ENCODE measurements at regions not wholly inside any gene's neighbourhood (a gene's known extent, or its start where the extent isn't known, plus 50 kb on each side); places are given as distances from the start of the nearest gene placed in this dataset.
A peak's percentile ranks its signal among the peaks of the same experiment; 100 is the strongest.
"Not testable (repeated sequence)": the region's sequence is repeated elsewhere in the genome, so short reads cannot be mapped to it uniquely, and the experiment has no call there.

DNA sequence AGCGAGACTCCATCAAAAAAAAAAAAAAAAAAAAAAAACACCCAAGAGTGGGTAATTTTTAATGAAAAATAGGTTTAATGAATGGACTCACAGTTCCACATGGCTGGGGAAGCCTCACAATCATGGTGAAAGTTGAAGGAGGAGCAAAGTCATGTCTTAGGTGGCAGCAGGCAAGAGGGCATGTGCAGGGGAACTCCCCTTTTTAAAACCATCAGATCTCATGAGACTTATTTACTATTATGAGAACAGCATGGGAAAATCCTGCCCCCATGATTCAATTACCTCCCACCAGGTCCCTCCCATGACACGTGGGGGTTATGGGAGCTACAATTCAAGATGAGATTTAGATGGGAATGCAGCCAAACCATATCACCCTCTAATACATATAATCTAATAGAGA lies 454.6 kb upstream of the PTGER4 start:
- not testable (repeated sequence) for H3K27me3 Mint-ChIP-seq; H3K9me3 Mint-ChIP-seq (ENCODE audit: low read depth); H3K36me3 Mint-ChIP-seq (ENCODE audit: low read depth)
- ATAC-seq: peak; percentile 10
- intact Hi-C loops (cut with DNase I, micrococcal nuclease): loop anchor here (2.0 kb wide), 3 partner anchors 110 to 464 kb away; no protein-coding TSS in a partner anchor
- peak overlapping the region; percentile 88 for H3K27ac Mint-ChIP-seq
- peak; percentile 60 for DNase-seq
- H3K4me3 Mint-ChIP-seq: peak overlapping the region; percentile 39
- ChIA-PET POLR2A (interaction anchor here (0.6 to 0.7 kb wide), 2 partner anchors 160 to 185 kb away, joined by 3 to 4 read pairs; no protein-coding TSS in a partner anchor), CTCF (interaction anchor here (0.7 to 0.8 kb wide), 2 partner anchors 261 to 267 kb away, joined by 3 read pairs; no protein-coding TSS in a partner anchor)
- peaks cover 62% of the 10 kb centered on the region for H3K4me1 Mint-ChIP-seq

DNA sequence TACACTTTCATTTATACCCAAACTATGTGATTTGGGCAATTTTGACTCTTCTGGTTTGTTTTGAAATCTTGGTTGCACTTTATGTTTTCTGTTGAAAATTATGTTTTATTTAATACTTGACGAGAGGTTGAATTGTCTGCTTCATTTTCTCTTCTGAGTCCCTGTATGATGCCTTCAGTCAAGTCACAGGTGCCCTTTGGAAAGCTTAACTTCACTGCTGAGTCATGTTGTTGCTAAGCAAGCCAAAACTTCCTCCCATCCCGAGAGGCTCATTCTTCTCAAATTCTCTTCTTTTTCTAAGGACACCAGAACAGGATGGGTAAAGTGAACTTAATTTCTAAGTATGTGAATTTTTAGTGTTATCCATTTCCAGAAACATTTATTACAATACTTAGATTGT lies 455.3 kb upstream of the PTGER4 start:
- peaks cover 64% of the 10 kb centered on the region for H3K4me1 Mint-ChIP-seq
- POLR2A ChIA-PET: interaction anchor here (0.7 to 1.6 kb wide), 9 partner anchors 46 to 471 kb away, joined by 3 to 12 read pairs (median 4); no protein-coding TSS in a partner anchor
- intact Hi-C loops (cut with DNase I, micrococcal nuclease): loop anchor here (1.0 to 5.0 kb wide), 14 partner anchors 14 to 464 kb away; partner anchors contain the start of gene PTGER4 (in 1 of the 2)
- DNase-seq (no peak), ATAC-seq (peak; percentile 23)
- peak overlapping the region; percentile 94 for H3K27ac Mint-ChIP-seq
- H3K4me3 Mint-ChIP-seq: peak overlapping the region; percentile 50
- CTCF ChIA-PET: interaction anchor here (0.8 to 1.2 kb wide), 7 partner anchors 9 to 458 kb away, joined by 3 to 4 read pairs (median 3); partner anchors contain the start of gene PTGER4
- peaks cover 6% of the 10 kb centered on the region for H3K9me3 Mint-ChIP-seq (ENCODE audit: low read depth)
- H3K36me3 Mint-ChIP-seq (ENCODE audit: low read depth): peaks cover 4% of the 10 kb centered on the region
- H3K27me3 Mint-ChIP-seq: no peaks in the 10 kb centered on the region

DNA sequence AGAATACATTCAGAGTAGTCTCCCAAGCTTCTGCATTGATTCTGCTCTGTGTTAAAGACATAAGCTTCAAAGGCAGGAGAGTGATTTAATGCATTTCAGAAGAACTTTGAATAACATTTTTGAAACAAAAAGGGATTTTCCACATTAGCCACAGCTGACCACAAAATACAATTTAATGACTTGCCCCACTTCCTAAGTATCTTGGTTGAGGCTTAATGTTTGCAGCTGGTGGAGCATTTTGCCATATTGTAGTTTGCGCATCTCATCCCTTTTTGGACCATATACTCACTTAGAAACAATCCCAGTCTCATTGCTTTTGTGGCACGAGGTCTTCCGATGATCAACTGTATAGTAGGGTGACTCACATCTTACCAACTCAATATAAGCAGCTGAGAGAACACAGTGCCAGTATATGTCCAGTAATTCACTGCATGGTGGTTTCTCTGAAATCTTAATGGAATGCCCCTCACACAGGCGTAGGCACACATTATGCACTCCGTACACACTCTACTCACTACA lies 455.8 kb upstream of the PTGER4 start:
- Mint-ChIP-seq H3K27me3 (no peaks in the 10 kb centered on the region), H3K27ac (peak overlapping the region; percentile 94), H3K9me3 (ENCODE audit: low read depth) (peaks cover 6% of the 10 kb centered on the region), H3K4me1 (peaks cover 64% of the 10 kb centered on the region), H3K4me3 (peak overlapping the region; percentile 50), H3K36me3 (ENCODE audit: low read depth) (peaks cover 4% of the 10 kb centered on the region)
- intact Hi-C loops (cut with DNase I, micrococcal nuclease): loop anchor here (1.0 to 5.0 kb wide), 15 partner anchors 14 to 465 kb away; partner anchors contain the start of gene PTGER4 (in 1 of the 2)
- ChIA-PET CTCF (interaction anchor here (0.8 to 1.2 kb wide), 8 partner anchors 8 to 458 kb away, joined by 3 to 4 read pairs (median 3); partner anchors contain the start of gene PTGER4), POLR2A (interaction anchor here (0.6 to 1.6 kb wide), 15 partner anchors 13 to 471 kb away, joined by 3 to 12 read pairs (median 4); no protein-coding TSS in a partner anchor)
- DNase-seq (peak; percentile 63), ATAC-seq (peak; percentile 87)

DNA sequence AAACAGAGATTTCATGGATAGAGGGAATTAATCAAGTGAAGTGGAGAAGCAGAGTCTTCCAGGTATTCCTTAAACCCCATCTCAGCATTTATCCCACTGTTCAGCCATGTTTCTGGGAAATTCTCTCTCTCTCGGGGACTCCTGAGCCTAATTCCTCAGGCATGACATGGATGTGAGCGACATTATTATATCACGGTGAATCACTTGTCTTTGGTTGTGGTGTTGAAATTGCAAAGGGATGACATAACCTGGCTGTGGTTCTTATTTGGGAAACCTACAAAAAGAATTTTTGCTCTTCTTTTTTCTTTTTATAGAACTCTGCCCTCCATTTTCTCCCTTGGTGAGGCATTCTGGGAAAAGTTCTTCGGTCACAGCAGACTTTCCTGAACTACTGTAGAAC lies 457.9 kb upstream of the PTGER4 start:
- Mint-ChIP-seq H3K27me3 (no peaks in the 10 kb centered on the region), H3K4me1 (peaks cover 73% of the 10 kb centered on the region), H3K4me3 (no peak overlapping the region), H3K27ac (no peak overlapping the region), H3K36me3 (ENCODE audit: low read depth) (peaks cover 8% of the 10 kb centered on the region), H3K9me3 (ENCODE audit: low read depth) (peaks cover 15% of the 10 kb centered on the region)
- ChIA-PET CTCF (no interaction called here), POLR2A (no interaction called here)
- DNase-seq (no peak), ATAC-seq (no peak)
- intact Hi-C loops (cut with DNase I, micrococcal nuclease): loop anchor here in 1 of 2 experiments (2.0 to 5.0 kb wide), 3 partner anchors 15 to 356 kb away; no protein-coding TSS in a partner anchor

DNA sequence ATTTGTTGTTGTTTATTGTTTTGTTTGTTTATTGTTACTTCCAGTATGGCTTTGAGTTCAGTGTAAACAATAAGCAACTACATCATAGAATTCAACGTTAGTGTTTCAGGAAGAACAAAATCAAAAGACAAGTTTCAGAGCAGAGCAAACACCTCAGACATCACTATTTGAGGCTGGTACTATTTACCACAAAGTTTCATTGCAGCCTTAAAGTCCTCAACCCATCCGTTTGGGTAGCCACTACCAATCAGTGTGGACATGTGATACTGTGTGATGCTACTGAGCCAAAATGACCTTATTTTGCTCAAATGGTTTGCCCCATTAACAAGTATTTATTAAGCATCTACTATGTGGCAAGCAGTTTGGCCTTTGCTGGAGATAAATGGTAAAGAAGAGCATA lies 458.5 kb upstream of the PTGER4 start:
- no peak overlapping the region for H3K4me3 Mint-ChIP-seq
- no peaks in the 10 kb centered on the region for H3K27me3 Mint-ChIP-seq
- intact Hi-C loops (cut with DNase I, micrococcal nuclease): loop anchor here in 1 of 2 experiments (5.0 kb wide), 2 partner anchors 49 to 356 kb away; no protein-coding TSS in a partner anchor
- no peak for DNase-seq
- CTCF ChIA-PET: no interaction called here
- H3K36me3 Mint-ChIP-seq (ENCODE audit: low read depth): peaks cover 8% of the 10 kb centered on the region
- POLR2A ChIA-PET: interaction anchor here (1.4 kb wide), 1 partner anchor 10 kb away, joined by 6 read pairs; no protein-coding TSS in a partner anchor
- no peak for ATAC-seq
- H3K27ac Mint-ChIP-seq: peak overlapping the region; percentile 20
- peaks cover 15% of the 10 kb centered on the region for H3K9me3 Mint-ChIP-seq (ENCODE audit: low read depth)
- peaks cover 70% of the 10 kb centered on the region for H3K4me1 Mint-ChIP-seq

DNA sequence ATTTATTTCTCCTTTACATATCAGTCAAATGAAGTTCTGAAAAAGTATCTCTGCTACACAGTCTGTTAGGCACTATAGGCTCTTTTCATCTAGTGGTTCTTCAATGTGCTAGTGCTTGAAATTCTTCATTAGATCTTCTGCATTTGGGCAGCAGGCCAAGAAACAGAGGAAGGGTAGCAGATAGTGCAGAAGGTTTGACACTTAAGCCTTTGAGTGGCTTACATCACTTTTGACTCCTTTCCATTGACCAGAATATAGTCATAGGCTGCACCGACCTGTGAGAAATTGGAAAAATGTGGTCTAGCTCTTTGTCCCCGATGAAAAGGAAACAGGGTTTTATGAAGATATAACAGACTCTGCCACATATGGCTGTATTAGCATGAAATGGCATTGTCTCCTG lies 459.5 kb upstream of the PTGER4 start:
- peaks cover 60% of the 10 kb centered on the region for H3K4me1 Mint-ChIP-seq
- H3K9me3 Mint-ChIP-seq (ENCODE audit: low read depth): peaks cover 11% of the 10 kb centered on the region
- DNase-seq (no peak), ATAC-seq (no peak)
- POLR2A ChIA-PET: interaction anchor here (1.4 kb wide), 1 partner anchor 9 kb away, joined by 6 read pairs; no protein-coding TSS in a partner anchor
- H3K27me3 Mint-ChIP-seq: peaks cover 2% of the 10 kb centered on the region
- no peak overlapping the region for H3K4me3 Mint-ChIP-seq
- intact Hi-C loops (cut with DNase I, micrococcal nuclease): loop anchor here in 1 of 2 experiments (5.0 kb wide), 2 partner anchors 48 to 357 kb away; no protein-coding TSS in a partner anchor
- H3K36me3 Mint-ChIP-seq (ENCODE audit: low read depth): peaks cover 8% of the 10 kb centered on the region
- peak overlapping the region; percentile 20 for H3K27ac Mint-ChIP-seq
- CTCF ChIA-PET: interaction anchor here (0.7 to 1.1 kb wide), 2 partner anchors 10 to 268 kb away, joined by 3 to 5 read pairs; no protein-coding TSS in a partner anchor

DNA sequence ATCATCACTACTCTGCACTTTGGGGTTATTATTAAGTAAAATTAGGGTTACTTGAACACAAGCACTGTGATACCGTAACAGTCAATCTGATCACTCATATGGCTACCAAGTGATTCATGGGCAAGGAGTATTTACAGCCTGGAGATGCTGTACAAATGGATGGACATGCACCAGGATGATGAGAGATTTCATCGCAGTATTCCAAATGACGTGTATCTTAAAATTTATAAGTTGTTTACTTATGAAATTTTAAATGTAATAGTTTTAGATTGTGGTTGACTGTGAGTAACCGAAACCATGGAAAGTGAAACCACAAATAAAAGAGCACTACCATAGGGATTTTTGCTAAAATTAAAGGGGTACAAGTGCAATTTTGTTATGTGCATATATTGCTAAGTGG lies 462.2 kb upstream of the PTGER4 start:
- intact Hi-C loops (cut with DNase I, micrococcal nuclease): loop anchor here in 1 of 2 experiments (10.0 kb wide), 1 partner anchor 1043 kb away; no protein-coding TSS in a partner anchor
- H3K27me3 Mint-ChIP-seq: peaks cover 3% of the 10 kb centered on the region
- H3K9me3 Mint-ChIP-seq (ENCODE audit: low read depth): peaks cover 11% of the 10 kb centered on the region
- no peak overlapping the region for H3K27ac Mint-ChIP-seq
- H3K36me3 Mint-ChIP-seq (ENCODE audit: low read depth): peaks cover 8% of the 10 kb centered on the region
- peaks cover 47% of the 10 kb centered on the region for H3K4me1 Mint-ChIP-seq
- DNase-seq (no peak), ATAC-seq (peak; percentile 52)
- POLR2A ChIA-PET: no interaction called here
- CTCF ChIA-PET: interaction anchor here (0.6 kb wide), 1 partner anchor 486 kb away, joined by 4 read pairs; no protein-coding TSS in a partner anchor
- H3K4me3 Mint-ChIP-seq: no peak overlapping the region

DNA sequence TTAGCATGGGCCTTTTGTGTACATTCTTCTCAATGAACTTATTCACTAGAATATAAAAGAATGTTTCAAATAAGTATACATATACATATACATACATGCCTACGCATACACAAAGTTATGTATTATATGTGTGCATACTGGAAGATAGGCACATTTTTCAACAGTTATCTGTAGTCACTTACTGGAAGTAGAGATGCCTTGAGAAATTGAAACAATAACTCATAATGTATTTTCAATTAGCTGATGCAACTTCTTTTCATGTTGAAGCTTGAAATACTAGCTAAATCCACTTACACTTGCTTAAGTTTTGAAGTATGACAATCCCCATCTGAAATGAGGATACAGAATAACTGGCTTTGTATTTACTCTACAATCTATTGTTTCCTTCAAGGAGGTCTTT lies 469.0 kb upstream of the PTGER4 start:
- Mint-ChIP-seq H3K36me3 (ENCODE audit: low read depth) (peaks cover 16% of the 10 kb centered on the region), H3K9me3 (ENCODE audit: low read depth) (no peaks in the 10 kb centered on the region), H3K27me3 (peaks cover 3% of the 10 kb centered on the region), H3K4me1 (peaks cover 59% of the 10 kb centered on the region), H3K4me3 (no peak overlapping the region), H3K27ac (peak overlapping the region; percentile 95)
- intact Hi-C loops (cut with DNase I, micrococcal nuclease): loop anchor here in 1 of 2 experiments (1.0 to 10.0 kb wide), 2 partner anchors 14 to 1036 kb away; no protein-coding TSS in a partner anchor
- DNase-seq (no peak), ATAC-seq (peak; percentile 67)
- ChIA-PET CTCF (interaction anchor here (0.9 to 1.1 kb wide), 5 partner anchors 9 to 478 kb away, joined by 3 to 5 read pairs (median 3); no protein-coding TSS in a partner anchor), POLR2A (interaction anchor here (0.8 to 0.9 kb wide), 2 partner anchors 10 to 13 kb away, joined by 4 to 6 read pairs; no protein-coding TSS in a partner anchor)

DNA sequence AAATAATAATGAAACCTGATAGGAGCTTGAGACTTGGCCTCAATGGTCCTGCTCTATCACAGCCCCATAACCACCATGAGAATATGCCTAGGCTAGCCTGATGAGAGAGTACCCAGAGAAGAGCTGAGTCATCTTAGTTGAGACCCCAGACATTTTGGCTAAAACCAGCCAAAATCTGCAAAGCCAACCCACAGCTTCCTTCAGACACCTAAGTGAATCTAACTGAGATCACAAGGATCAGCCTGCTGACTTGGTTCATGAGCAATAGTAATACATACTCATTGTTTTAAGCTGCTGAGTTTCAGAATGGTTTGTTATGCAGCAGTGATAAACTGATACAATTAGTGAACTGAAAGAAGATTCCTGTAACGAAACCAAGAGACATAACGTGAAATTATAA lies 473.7 kb upstream of the PTGER4 start:
- peak overlapping the region; percentile 25 for H3K27ac Mint-ChIP-seq
- peak; percentile 16 for DNase-seq
- H3K36me3 Mint-ChIP-seq (ENCODE audit: low read depth): peaks cover 15% of the 10 kb centered on the region
- peaks cover 40% of the 10 kb centered on the region for H3K4me1 Mint-ChIP-seq
- no peaks in the 10 kb centered on the region for H3K9me3 Mint-ChIP-seq (ENCODE audit: low read depth)
- no peak overlapping the region for H3K4me3 Mint-ChIP-seq
- POLR2A ChIA-PET: interaction anchor here (1.7 kb wide), 1 partner anchor 18 kb away, joined by 6 read pairs; no protein-coding TSS in a partner anchor
- no peaks in the 10 kb centered on the region for H3K27me3 Mint-ChIP-seq
- peak; percentile 76 for ATAC-seq
- CTCF ChIA-PET: interaction anchor here (0.5 to 3.9 kb wide), 4 partner anchors 12 to 1716 kb away, joined by 3 to 17 read pairs (median 3); no protein-coding TSS in a partner anchor
- intact Hi-C loops (cut with DNase I, micrococcal nuclease): loop anchor here in 1 of 2 experiments (2.0 to 10.0 kb wide), 2 partner anchors 17 to 171 kb away; no protein-coding TSS in a partner anchor

DNA sequence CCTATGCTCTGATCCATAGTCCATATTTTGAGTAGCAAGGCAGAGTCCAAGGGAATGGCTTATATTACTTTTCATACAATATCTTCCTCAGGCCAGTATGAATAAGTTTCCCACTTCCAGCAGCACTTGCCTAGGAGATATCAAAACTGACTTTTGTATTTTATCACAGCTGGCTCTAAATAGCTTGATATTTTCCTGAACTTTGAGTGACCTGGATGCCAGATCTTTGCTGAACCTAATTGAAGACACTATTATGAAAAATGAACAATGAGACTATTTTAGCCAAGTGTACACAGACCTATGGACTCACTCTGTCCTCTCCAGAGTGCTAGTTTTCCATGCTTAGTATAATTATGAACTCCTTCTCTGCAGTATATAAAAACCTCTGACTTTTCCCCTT lies 475.6 kb upstream of the PTGER4 start:
- no peaks in the 10 kb centered on the region for H3K9me3 Mint-ChIP-seq (ENCODE audit: low read depth)
- no peak overlapping the region for H3K4me3 Mint-ChIP-seq
- POLR2A ChIA-PET: no interaction called here
- H3K27ac Mint-ChIP-seq: no peak overlapping the region
- DNase-seq (no peak), ATAC-seq (no peak)
- CTCF ChIA-PET: interaction anchor here (1.0 to 3.9 kb wide), 2 partner anchors 8 to 10 kb away, joined by 3 to 17 read pairs; no protein-coding TSS in a partner anchor
- no peaks in the 10 kb centered on the region for H3K27me3 Mint-ChIP-seq
- intact Hi-C loops (cut with DNase I, micrococcal nuclease): loop anchor here in 1 of 2 experiments (10.0 kb wide), 1 partner anchor 169 kb away; no protein-coding TSS in a partner anchor
- H3K36me3 Mint-ChIP-seq (ENCODE audit: low read depth): peaks cover 18% of the 10 kb centered on the region
- H3K4me1 Mint-ChIP-seq: peaks cover 26% of the 10 kb centered on the region
